ENCODE measurements at regions not wholly inside any gene's neighbourhood (a gene's known extent, or its start where the extent isn't known, plus 50 kb on each side); places are given as distances from the start of the nearest gene placed in this dataset.

- H3K4me1 Mint-ChIP-seq (ENCODE audit: low read depth) = peaks cover 29% of the 10 kb centered on the region
- ChIA-PET POLR2A (no interaction called here), CTCF (no interaction called here)
- H3K36me3 Mint-ChIP-seq (ENCODE audit: low read depth) = no peaks in the 10 kb centered on the region
- H3K27ac Mint-ChIP-seq = no peak overlapping the region
- no peak overlapping the region for H3K27ac ChIP-seq (ENCODE audit: low read depth in 1 of 2, low read length in 2 of 2)
- H3K4me3 Mint-ChIP-seq = no peak overlapping the region
- H3K9me3 ChIP-seq (ENCODE audit: control insufficient read depth in 1 of 2, insufficient read depth in 1 of 2, low read length in 2 of 2) = no peaks in the 10 kb centered on the region
- TF ChIP-seq CTCF (IDR thresholded peaks at IDR 0.05) = no peak
- no peak for ATAC-seq (ENCODE audit: poor library complexity)
- DNase-seq = no peak
- no peaks in the 10 kb centered on the region for H3K36me3 ChIP-seq (ENCODE audit: insufficient read depth, low read length)
- intact Hi-C loops (cut with DNase I, micrococcal nuclease) = no loop called here
- no peaks in the 10 kb centered on the region for H3K27me3 Mint-ChIP-seq
- H3K4me1 ChIP-seq (ENCODE audit: insufficient read depth, low read length) = peaks cover 12% of the 10 kb centered on the region
- no peak overlapping the region for H3K4me3 ChIP-seq (ENCODE audit: low read length)
- no peaks in the 10 kb centered on the region for H3K9me3 Mint-ChIP-seq
- no peaks in the 10 kb centered on the region for H3K27me3 ChIP-seq (ENCODE audit: control insufficient read depth in 1 of 2, insufficient read depth in 2 of 2, low read length in 2 of 2)
These were observed 498.9 kb downstream of the KLF12 start for GRCh38 chr13:73635166-73635787.

- H3K9me3 Mint-ChIP-seq = no peaks in the 10 kb centered on the region
- ATAC-seq (ENCODE audit: poor library complexity) = no peak
- intact Hi-C loops (cut with DNase I, micrococcal nuclease) = no loop called here
These were observed 500.3 kb downstream of the KLF12 start for GRCh38 chr13:73633817-73634460.

GRCh38 chr13:73631411-73631810 lies 502.8 kb downstream of the KLF12 start:
- H3K36me3 Mint-ChIP-seq (ENCODE audit: low read depth) = no peaks in the 10 kb centered on the region
- ChIA-PET POLR2A (interaction anchor here (0.6 kb wide), 1 partner anchor 134 kb away, joined by 3 read pairs; no protein-coding TSS in a partner anchor), CTCF (no interaction called here)
- H3K9me3 ChIP-seq (ENCODE audit: control insufficient read depth in 1 of 2, insufficient read depth in 1 of 2, low read length in 2 of 2) = no peaks in the 10 kb centered on the region
- DNase-seq = peak in 1 of 14 experiments; percentile 3
- no peak for TF ChIP-seq CTCF (IDR thresholded peaks at IDR 0.05)
- H3K36me3 ChIP-seq (ENCODE audit: insufficient read depth, low read length) = no peaks in the 10 kb centered on the region
- peaks cover 12% of the 10 kb centered on the region for H3K4me1 ChIP-seq (ENCODE audit: insufficient read depth, low read length)
- H3K27ac Mint-ChIP-seq = no peak overlapping the region
- no peaks in the 10 kb centered on the region for H3K9me3 Mint-ChIP-seq
- H3K4me1 Mint-ChIP-seq (ENCODE audit: low read depth) = peaks cover 36% of the 10 kb centered on the region
- H3K27ac ChIP-seq (ENCODE audit: low read depth in 1 of 2, low read length in 2 of 2) = no peak overlapping the region
- intact Hi-C loops (cut with DNase I, micrococcal nuclease) = no loop called here
- no peaks in the 10 kb centered on the region for H3K27me3 Mint-ChIP-seq
- ATAC-seq (ENCODE audit: poor library complexity) = no peak
- no peak overlapping the region for H3K4me3 Mint-ChIP-seq
- H3K27me3 ChIP-seq (ENCODE audit: control insufficient read depth in 1 of 2, insufficient read depth in 2 of 2, low read length in 2 of 2) = no peaks in the 10 kb centered on the region
- H3K4me3 ChIP-seq (ENCODE audit: low read length) = no peak overlapping the region

More at GRCh38 chr13:73633817-73634460, 500.3 kb downstream of the KLF12 start:
- H3K4me1 ChIP-seq (ENCODE audit: insufficient read depth, low read length) = peaks cover 12% of the 10 kb centered on the region
- Mint-ChIP-seq H3K36me3 (ENCODE audit: low read depth) (no peaks in the 10 kb centered on the region), H3K27me3 (no peaks in the 10 kb centered on the region), H3K4me3 (no peak overlapping the region), H3K4me1 (ENCODE audit: low read depth) (peaks cover 29% of the 10 kb centered on the region), H3K27ac (no peak overlapping the region)
- POLR2A ChIA-PET = no interaction called here
- H3K4me3 ChIP-seq (ENCODE audit: low read length) = no peak overlapping the region
- H3K27me3 ChIP-seq (ENCODE audit: control insufficient read depth in 1 of 2, insufficient read depth in 2 of 2, low read length in 2 of 2) = no peaks in the 10 kb centered on the region
- no peaks in the 10 kb centered on the region for H3K36me3 ChIP-seq (ENCODE audit: insufficient read depth, low read length)
- no peak for TF ChIP-seq CTCF (IDR thresholded peaks at IDR 0.05)
- H3K27ac ChIP-seq (ENCODE audit: low read depth in 1 of 2, low read length in 2 of 2) = no peak overlapping the region
- no peaks in the 10 kb centered on the region for H3K9me3 ChIP-seq (ENCODE audit: control insufficient read depth in 1 of 2, insufficient read depth in 1 of 2, low read length in 2 of 2)
- DNase-seq = no peak
- CTCF ChIA-PET = interaction anchor here (0.7 kb wide), 1 partner anchor 331 kb away, joined by 5 read pairs; no protein-coding TSS in a partner anchor
